Esophagus muscularis mucosa (tissue), 3 donors: ENCODE measurements at regions not wholly inside any gene's neighbourhood (a gene's known extent, or its start where the extent isn't known, plus 50 kb on each side); places are given as distances from the start of the nearest gene placed in this dataset.

ENCODE experiments used
- CTCF ChIP-seq, 3 experiments: fragments of 200-600 bp in 2 of 3; fragments of 450-650 bp in 1 of 3; sonication (generic) in 2 of 3; IDR thresholded peaks; one replicate each; pipeline ENCODE4 v1.5.1; 2017 to 2019; ENCODE audit warnings: antibody characterized with exemption in 3 of 3, mild to moderate bottlenecking in 2 of 3, moderate library complexity in 1 of 3
- POLR2A ChIP-seq: fragments of 450-650 bp; IDR thresholded peaks from one replicate; pipeline ENCODE4 v1.6.1; 2017; ENCODE audit warnings: antibody characterized with exemption, moderate library complexity, mild to moderate bottlenecking, low read depth
- POLR2AphosphoS5 ChIP-seq, 2 donors: sonication (generic); formaldehyde crosslinking; IDR thresholded peaks; one replicate each; pipeline ENCODE4 v1.6.1; 2017; ENCODE audit warnings: antibody characterized with exemption in 2 of 2

- no peak for TF ChIP-seq POLR2AphosphoS5 (IDR thresholded peaks at IDR 0.05)
- TF ChIP-seq CTCF (IDR thresholded peaks at IDR 0.05), result no peak
- no peak for TF ChIP-seq POLR2A
Observed at GRCh38 chr4:43816116-43816515, 632.5 kb downstream of the KCTD8 start.
